GM19328 (cell line): ENCODE measurements at regions not wholly inside any gene's neighbourhood (a gene's known extent, or its start where the extent isn't known, plus 50 kb on each side); places are given as distances from the start of the nearest gene placed in this dataset.

Experiments
- ATAC-seq: cut with Tn5 transposase; IDR thresholded peaks from one replicate; pipeline ENCODE4 v1.9.1; 2021; ENCODE audit warnings: mild to moderate bottlenecking, moderate library complexity; ENCODE audit not compliant: unreplicated experiment

GRCh38 chr1:29901624-29902325, 665.5 kb downstream of the PTPRU start:
- no peak for ATAC-seq

DNA sequence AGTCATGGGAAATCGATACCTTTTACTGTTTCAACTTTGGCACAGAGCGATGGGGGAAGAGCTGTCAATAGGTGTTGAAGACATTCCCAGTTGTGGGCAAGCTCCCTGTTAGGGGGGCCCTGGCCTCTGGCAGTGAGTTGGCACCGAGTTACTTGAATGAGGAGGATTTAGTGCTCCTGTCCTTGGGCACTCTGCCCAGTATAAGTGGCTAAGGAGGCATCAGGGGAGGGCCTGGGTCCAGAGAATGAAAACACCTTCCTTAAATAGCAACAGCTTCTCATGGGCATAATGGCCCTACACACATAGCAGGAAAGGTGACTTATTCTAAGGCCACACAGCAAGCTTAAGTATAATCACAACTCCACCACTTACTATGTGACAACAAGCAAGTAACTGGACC, 664.4 kb downstream of the PTPRU start:
- ATAC-seq: no peak

DNA sequence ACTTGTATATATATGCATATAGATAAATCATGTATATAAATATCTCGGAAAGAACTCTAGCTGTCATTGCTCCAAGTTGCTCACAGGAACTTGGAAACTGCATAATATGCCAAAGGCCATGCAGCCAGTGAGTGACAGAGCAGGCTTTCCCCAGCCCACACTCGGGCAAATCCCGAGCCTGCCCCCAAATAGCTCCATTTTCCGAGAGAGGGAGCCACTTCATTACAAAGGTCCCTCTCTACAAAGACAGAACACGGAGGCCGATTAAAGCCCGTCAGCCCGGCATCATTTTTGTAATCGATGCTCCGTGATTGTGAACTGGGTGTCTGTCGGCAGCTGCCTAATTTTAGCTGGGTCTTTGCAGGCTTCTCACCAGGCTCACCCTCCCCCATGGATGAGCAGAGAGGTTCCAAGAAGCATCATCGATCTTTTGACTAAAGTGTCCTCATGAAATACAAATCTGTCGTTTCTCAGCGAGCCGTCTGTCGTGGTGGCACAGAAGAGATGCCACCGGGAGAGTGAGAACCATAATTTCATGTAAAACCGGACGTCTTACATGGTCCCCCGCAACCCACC, 663.9 kb downstream of the PTPRU start:
- ATAC-seq: no peak

DNA sequence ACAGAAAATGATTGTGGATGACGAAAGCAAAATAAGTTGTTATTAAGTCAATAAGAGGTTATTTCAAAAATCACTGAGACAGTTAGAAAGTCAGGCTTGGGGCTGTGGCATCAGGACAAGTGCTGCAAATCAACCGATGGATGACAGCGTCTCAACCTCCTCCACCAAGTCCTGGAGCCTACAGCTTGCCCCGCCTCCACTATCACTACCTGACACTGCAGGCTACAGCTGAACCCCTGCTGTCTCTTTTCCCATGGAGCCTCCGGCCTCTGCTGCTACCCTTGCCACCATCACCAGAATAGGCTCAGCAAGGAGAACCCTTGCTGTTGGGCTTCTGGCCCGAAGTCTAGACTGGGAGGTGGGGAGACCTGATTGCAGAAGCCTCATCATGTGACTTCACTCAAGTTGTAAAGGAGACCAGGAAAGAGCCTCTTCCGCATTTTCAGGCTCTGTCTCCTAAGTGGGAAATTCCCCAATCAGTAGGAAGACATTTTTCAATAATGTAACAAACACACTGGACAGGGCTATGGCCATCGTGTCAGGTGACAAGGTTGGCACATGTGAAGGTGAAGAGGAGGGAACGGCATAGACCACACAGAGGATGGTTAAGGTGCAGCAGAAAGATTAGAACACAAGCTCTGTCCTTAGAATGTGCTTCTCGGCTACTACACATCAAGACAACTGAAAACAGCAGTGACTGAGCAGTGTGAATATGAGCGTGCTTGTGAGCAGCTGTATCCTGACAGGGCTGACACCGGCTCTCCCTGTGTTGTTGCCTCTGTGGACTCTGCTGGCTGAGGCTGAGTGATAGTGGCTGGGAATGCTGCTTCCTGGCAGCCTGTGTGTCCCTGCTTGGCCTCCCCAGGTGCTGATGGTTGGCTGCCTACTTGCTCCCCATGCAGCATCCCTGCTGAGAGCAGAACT, 660.7 kb downstream of the PTPRU start:
- no peak for ATAC-seq

- no peak for ATAC-seq
Measured at GRCh38 chr1:29896300-29896699, 660.0 kb downstream of the PTPRU start.

DNA sequence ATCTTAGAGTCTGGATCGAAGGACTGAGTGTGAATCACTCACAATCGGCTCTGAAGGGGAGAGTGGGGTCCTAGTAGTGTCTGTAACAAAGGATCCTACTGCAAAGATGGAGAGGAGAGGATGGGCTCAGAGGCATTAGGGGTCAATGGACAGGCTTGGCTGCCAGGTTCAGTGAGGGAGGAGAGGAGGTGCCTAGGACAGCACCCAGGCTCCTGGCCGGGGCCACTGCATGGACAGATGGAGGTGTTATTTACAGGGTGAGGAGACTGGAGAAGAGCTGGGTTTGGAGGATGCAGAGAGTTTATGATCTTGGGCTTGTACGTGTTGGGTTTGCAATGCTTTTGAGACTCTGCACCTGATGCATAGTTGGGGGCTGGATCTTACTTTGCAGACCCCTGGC, 658.9 kb downstream of the PTPRU start:
- ATAC-seq: no peak

DNA sequence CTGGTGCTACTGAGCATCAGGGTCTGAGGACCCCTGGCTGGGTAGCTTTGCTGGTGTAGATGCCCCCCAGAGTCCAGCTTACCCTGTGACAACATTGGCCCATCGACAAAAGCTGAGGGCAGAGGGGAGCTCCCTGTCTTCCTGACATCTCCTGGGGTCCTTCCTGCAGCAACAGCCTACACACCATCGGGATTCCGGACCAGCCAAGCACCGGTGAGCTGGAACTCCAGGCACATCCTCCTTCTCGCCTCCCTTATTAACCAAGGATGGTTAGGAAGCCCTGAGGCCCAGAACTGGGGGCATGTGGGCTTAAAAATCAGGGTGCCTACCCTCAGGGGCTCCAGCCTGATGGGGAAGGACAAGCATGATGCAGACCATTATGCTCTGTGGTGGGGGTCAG, 658.0 kb downstream of the PTPRU start:
- no peak for ATAC-seq

DNA sequence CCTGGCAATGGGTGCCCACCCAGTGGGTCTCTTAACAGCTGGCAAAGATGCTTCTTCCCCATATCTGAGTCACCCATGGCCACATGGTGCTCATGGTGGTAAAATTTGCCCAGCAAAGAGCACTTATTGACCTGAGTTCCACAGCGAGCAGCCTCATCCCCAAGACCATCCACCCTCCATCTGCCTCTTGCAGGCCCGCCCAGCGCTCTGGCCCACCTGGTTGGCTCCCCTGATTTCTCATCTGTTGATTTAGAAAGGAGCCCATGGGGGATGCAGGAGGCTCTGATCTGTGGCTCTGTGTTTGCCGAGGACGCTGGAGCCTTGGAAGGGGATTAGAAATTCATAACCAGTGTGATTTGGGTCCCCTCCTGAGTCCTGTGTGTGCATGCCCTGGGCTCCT, 657.5 kb downstream of the PTPRU start:
- ATAC-seq: no peak

DNA sequence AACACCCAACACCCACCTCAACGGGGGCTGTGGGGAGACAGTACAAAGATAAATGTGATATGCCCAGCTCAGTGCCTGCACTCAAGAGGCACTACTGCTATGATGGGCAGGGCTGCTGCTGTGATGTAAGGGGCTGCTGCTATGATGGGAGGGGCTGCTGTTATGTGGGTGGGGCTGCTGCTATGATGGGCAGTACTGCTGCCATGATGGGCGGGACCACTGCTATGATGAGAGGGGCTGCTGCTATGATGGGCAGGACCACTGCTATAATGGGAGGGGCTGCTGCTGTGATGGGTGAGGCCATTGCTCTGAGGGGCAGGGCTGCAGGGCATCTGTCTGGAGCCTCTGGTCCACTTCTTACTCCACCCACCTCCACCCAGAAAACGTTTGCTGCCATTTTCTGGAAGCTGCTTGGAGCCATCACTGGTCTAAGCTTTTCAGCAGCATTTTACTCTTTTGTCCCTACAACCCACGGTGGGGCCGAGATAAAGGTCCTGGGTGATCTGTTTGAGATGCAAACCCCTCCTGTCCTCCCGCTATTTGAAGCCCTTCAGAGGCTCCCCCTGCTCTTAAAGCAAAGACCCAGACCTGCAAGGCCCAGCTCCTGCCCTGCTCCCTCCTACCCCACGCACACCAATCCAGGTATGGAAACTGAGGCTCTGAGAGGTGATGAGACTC, 656.9 kb downstream of the PTPRU start:
- ATAC-seq: no peak

DNA sequence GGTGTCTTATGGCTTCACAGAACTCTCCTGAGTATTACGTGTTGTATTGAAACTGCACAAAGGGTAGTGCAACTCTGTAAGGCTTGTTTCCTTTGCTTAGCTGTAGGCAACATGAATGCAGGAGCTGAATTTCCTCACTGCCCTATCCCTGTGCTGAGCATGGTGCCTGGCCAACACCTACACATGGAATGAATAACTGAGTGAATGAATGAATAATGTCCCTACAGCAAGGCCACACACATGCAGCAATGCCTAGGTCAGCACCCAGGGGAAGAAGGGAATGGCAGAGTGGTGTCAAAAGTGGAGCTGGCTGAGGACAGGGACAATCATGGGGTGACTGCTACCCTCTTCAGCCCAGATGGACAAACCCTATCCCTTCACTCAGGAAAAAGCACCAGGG, 655.9 kb downstream of the PTPRU start:
- no peak for ATAC-seq

GRCh38 chr1:29890201-29890959, 654.1 kb downstream of the PTPRU start:
- ATAC-seq: no peak

GRCh38 chr1:29889776-29890175, 653.5 kb downstream of the PTPRU start:
- ATAC-seq: no peak

GRCh38 chr1:29884740-29885139, 648.4 kb downstream of the PTPRU start:
- ATAC-seq: no peak

GRCh38 chr1:29883986-29884385, 647.7 kb downstream of the PTPRU start:
- ATAC-seq: no peak

DNA sequence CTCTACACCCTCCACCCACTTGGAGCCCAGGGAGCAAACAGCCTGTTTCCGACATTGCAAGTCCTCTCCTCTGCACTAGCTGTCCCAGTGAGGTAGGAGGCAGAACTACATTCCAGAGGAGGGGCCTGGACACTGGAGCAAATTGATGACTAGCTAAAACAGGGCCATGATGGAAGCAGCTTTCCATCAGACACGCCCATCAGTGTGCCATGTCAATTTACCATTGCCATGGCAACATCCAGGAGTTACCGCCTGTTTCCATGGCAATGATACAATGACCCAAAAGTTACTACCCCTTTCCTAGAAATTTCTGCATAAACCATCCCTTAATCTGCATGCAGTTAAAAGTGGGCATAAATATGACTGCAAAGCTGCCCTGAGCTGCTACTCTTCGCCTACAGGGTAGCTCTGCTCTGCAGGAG, 647.1 kb downstream of the PTPRU start:
- ATAC-seq: no peak

DNA sequence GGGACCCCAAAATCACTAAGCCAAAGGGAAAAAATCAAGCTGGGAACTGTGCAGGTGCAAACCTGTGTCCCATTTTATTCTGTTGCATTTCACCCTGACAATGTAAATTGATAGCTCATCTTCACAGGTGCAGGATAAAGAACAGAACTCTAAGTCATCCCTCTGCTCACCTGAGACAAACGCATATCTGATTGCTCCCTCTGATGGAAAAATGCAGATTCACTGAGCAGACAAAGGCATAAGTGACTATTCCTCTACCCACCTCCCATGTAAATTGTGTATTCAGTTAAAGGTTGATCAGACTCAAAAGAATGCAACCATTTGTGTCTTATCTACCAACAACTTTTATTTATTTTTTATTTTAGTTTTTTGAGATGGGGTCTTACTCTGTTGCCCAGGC, 644.2 kb downstream of the PTPRU start:
- ATAC-seq: no peak

DNA sequence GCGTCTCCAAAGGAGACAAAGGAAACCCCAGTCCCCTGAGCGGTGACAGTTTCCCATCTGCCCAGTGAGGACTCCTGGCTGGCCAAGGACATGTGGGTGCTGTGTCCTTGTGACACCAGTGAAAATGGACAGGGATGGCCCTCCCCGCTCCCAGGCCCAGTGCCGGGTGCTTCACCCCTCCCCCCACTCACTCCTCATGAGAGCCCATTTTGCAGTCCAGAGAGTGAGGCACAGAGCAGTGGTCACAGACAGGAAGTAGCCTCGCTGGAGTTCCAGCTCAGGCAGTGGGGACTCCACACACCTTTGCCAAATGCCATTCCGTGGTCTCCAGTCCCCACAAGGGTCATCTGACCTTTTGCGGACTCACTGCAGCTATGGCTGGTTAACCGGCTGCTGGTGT, 642.9 kb downstream of the PTPRU start:
- no peak for ATAC-seq

- no peak for ATAC-seq
Measured at GRCh38 chr1:29878501-29878900, 642.2 kb downstream of the PTPRU start.

DNA sequence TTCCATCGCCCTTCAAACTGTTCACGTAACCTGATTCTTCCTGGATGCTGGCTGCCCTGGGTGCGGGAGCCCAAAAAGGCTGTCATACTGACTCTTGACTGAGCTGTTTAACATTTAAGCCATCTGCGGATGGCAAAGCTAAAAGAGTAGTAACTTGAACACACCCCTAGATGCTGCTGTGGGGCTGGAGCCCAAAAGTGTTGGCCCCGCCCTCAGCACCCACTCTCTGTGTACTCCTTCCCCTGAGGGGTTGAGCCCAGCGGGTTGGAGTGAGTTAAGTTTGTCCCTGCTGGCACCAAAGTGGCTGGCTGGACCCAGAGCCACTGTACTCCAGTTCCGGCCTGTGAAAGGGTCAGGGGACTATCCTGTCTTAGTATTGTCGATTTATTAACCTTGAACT, 640.6 kb downstream of the PTPRU start:
- ATAC-seq: no peak

DNA sequence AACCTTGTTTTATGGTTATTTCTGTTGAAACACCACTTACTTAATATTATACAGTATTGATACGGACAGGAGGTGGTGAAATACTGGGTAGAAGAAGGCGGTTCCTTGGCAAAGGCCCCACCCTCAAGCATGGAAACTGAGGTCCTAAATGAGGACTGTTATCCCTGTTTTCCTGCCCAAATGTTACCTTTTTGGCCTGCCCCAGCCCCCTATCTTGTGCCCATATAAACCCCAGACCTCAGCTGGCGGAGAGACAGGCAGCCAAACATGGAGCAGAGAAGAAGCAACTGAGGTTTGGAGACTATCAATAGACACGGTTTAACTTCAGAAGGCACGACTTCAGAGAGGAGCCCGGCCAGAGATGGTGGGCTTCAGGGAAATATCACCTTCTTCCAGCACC, 640.1 kb downstream of the PTPRU start:
- no peak for ATAC-seq
